Kidney capillary endothelial cell (primary cell): ENCODE measurements at regions not wholly inside any gene's neighbourhood (a gene's known extent, or its start where the extent isn't known, plus 50 kb on each side); places are given as distances from the start of the nearest gene placed in this dataset.
"Not testable (repeated sequence)": the region's sequence is repeated elsewhere in the genome, so short reads cannot be mapped to it uniquely, and the experiment has no call there.

Experiments
- DNase-seq: peaks from one replicate; pipeline ENCODE4 v3.0.0-alpha.2; 2018; ENCODE audit warnings: low spot score

DNA sequence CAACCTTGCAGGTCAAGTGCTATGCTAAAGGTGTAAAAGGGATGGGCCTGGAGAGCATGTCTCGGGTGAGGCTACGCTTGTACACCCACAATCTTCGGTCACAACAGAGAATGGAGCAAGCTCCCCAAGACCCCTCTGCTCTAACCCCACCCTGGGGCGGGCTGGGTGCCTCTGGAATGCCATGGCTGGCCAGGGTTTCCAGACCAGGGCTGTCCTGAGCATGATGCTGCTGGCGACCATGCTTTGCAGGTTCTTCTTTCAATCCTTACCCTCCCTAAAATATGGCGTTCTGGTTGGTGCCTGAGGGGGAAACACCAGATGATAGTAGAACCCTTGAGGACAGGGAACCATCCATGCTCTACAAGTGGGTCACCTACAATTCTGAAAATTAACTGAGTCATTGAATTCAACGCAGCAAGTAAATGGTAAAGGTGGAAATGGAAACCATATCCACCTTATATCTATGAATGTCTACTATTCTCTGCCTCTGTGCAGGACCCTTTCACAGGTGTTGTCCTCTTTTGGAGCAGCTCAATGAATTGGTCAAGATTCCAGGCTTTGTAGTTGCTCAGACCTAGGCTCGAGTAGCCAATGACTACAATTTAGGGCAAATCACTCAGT, 111.6 kb upstream of the EGLN3 start:
- no peak for DNase-seq

DNA sequence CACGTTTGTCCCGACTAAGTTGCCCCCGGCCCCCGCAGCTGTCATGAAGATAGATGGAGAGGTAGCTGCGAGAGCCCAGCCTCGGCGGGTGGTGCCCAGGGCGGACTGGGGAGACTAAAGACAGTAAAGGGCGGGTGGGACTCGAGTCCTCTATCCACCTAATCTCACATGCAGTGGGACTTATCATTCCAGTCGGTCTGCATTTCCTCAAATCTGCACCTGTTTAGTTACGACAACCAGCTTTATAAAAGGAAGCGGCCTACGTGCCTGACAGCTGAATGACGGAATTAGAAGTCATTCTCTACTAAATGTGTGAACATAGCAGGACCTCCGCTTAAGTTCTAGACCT, 109.8 kb upstream of the EGLN3 start:
- no peak for DNase-seq

DNA sequence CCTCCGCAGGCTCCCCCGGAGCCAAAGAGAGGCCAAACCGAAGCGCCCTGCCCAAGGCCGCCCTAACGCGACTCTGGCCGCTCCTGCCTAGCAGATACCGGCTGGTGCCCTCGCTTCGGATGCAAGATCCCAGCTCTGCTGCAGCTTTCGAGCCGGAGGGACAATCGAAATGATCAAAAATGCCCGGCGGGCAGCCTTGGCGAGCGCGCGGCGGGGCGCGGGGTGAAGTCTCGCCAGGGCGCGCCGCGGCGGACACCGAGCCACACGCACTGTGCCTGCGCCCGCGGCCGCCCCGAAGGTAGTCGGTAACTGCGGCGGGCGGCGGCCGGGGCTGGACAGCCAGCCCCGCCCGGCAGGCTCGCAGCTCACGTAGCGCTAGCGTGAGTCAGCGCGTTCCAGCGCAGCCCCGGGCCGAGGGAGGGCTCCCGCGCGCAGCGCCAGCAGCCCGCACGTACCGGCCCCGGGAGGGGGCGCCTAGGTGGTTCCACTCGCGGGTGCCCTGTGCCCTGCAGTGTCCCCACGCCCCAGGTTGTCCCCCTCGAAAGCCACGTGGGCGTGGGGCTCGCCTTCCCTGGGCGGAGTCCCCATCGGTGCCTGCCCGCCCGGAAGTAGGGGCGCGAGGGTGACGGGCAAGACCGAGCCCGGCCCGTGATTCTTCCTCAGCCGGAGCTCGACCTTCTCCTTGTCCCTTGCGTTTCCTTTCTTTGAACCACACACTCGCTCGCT, 109.2 kb upstream of the EGLN3 start:
- peak; percentile 63 for DNase-seq

DNA sequence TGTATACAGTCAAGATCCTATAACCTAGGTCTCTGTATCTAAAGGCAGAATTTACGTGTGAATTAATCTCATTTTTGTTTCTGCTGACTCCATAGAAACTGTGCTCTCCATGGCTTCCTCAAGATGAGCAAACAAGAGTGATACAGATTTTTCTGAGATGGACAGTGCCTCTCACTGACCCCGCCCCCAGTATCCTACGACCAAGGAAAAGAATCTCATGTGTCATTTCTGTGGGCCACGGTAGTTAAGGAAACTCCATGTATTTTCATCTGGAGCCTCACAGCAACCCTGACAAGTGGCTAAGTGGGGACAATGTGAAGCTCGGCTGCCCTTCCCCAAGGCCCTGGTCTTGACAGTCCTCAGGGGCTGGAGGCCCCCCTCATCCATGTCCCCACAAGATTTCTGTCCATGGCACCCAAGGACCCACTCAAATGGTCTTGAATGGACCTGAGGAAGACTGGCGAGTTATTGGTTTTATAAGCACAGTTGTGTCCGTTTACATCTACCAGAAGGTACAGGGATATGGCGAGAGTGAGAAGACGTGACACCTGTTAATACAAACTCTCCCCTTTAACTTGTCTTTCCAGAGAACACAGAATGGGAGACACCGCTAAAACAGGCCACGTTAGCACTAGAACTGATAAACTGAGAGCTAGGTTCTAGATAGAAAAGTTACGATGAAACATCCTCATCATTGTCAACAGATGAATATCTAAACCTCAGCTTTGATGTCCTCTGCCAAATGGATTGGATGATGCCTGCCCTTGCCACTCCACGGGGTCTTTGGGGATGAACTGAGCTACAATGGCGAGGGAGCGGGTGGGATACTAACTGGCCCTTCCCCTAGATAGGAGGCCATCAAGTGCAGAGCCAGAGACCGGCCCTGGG, 108.4 kb upstream of the EGLN3 start:
- no peak for DNase-seq

DNA sequence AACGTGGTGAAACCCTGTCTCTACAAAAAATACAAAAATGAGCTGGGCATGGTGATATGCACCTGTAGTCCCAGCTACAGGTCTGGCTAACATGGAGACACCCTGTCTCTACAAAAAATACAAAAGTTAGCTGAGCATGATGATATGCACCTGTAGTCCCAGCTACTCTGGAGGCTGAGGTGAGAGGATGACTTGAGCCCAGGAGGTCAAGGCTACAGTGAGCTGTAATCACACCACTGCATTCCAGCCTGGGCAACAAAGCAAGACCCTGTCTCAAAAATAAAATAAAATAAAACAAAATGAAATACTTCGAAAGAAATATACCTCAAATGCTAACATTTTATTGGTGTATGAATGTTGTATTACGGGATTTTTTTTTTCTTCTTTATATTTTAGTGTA, 107.6 kb upstream of the EGLN3 start:
- DNase-seq = no peak

DNA sequence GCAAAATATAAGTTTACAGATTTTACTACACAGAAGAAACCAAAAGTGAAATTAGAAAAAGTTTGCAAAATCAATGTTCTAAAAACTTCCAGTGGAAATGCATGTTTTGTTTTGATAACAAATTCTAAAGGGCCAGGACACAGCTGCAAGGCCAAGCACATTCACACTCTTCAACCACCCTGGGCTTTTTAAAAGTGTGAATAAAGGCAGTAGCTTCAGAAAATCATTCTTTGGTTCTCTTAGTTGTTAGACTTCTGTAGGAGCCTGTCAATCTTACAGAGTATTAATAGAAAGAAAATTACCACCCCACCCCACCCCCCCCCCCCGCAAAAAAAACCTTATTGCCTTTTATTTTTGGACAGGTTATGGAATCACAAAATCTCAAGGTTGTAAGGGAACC, 105.2 kb upstream of the EGLN3 start:
- DNase-seq = no peak

DNA sequence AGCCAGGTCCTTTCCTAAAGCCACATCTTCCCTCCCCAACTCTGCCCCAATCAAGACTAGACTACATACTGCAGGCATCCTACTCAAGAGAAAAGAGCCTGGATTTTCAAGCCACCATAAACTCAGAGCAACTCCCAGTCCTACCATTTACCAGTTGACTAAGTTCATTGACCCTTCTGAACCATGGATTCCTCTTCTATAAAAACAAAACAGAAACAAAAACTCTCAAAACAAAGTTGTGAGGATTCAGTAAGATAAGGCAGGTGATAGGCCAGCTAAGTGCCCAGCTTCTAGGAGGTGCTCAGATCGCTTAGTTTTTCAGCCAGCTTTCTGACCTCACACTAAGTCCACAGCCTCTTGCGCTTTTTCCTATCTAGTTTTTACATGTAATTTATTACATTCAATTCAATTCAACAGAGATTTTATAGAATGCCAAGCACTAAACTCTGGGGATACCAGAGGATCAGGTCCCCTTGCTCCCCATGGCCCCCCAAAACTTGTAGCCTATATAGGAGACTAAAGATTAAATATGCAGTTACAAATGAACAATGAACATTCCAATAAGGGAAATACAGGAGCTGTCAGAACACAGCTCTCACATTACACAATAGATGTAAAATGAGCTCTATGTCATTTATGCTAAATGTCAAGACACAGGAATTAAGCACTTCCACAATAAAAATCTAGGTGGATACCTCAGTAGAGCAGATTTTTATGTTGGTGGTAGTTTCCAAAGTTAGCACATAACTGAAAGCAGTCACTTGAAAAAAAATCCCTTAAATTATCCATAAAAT, 104.5 kb upstream of the EGLN3 start:
- DNase-seq = no peak

DNA sequence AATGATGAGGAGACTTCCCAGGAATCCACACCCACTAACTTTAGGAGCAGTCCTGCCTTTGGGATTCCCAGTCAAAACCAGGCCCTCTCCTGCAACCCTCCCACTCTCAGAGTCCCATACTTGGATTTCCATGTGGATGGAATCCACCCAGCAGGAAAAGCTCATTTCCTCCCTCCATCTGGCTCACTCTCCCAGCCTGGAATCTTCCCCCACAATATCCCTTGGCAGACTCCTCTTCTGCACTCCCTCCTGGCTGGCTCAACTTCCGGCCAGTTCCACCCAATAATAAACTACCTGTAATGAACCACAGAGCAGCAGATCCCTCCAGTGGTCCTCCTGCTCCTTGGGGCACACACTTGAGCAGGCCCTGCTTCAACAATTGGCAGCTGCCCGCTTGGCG, 102.8 kb upstream of the EGLN3 start:
- peak; percentile 53 for DNase-seq

DNA sequence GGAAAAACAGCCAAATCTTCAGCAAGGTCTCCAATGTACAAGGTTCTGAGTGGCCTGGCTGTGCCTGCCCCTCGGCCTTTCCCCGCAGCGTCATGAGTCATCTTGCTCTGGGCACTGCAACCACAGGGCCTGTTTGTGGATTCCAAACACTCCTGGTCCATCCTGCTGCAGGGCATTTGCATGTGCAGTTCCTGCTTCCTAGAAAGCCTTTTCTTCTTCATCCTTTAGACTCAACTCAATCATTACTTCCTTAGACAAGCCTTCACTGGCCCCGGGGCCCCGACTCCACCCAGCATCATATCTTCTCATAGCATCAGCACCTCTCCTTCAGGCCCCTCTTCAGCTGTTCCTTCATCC, 101.8 kb upstream of the EGLN3 start:
- DNase-seq = no peak

DNA sequence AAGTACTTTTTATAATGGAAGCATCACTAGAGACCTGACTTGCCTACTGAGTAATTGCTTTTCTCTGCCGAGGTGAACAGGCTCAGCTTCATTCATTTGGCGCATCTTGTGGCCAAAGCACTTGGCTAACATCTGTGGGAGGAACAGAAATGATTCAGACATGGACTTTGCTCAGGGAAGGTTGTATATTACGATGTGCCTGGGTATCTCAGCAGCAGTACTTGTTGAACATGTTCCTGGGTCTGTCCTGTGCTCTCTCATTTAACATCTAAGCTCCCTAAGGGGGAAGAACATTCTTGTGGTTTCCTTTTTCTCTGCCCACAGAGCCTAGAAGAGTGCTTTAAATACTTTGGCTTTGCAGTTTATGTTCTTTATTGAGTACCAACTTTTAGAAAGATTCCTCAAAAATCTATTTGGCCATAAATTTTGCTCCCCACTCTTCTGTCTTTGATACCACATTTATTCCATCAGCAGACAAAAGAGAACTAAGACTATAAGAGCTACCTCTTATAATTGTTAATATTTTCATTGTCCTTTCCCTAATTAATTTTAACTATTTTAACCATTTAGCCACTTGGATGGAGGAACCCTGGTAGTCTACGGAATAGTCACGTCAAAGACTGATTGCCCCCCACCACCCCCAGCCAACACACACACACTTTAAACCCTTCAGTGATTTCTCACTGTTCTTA, 101.2 kb upstream of the EGLN3 start:
- DNase-seq = no peak

DNA sequence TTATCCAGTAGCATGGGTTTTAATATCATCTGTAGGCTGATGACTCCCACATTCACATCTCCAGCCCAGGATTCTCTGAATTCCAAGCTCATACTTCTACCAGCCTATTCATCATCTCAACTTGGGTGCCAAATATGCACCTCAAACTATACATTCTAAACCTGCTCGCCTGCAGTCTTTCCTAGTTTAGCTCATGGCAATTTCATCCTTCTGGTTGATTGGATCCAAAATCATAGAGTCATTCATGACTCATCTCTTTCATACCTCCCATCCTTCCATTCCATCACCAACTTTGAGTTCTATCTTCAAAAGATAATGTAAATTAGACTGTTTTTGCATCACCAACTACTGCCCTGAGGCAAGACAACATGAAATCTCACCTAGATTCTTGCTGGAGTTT, 99.7 kb upstream of the EGLN3 start:
- no peak for DNase-seq

DNA sequence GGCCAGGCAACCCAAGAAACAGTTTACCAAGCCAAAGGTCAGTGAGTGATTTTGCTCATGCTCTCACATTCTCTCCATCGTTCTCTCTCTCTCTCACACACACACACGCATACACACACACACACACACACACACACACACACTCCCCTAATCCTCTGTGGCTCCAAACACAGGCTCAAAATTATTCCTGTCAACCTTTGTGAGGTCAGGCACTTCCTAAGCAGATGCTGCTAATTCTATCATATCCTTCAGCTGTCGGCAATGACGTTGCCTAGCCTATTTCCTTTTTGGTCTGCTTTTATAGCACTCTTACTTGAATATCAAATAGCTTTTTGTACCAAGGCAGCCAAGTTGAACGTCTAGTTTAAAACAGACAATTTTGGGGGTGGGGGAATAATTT, 98.9 kb upstream of the EGLN3 start:
- DNase-seq = no peak

DNA sequence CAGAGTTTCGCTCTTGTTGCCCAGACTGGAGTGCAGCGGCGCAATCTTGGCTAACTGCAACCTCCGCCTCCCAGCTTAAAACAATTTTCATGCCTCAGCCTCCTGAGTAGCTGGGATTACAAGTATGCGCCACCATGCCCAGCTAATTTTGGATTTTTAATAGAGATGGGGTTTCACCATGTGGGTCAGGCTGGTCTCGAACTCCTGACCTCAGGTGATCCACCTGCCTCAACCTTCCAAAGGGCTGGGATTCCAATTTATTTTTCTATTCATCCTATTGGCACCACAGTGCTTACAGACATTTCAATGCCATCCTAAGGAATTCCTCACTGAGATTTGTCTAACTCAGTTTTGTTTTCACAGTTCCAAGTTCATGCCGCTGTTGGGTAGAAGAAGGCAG, 98.3 kb upstream of the EGLN3 start:
- DNase-seq = not testable (repeated sequence)

DNA sequence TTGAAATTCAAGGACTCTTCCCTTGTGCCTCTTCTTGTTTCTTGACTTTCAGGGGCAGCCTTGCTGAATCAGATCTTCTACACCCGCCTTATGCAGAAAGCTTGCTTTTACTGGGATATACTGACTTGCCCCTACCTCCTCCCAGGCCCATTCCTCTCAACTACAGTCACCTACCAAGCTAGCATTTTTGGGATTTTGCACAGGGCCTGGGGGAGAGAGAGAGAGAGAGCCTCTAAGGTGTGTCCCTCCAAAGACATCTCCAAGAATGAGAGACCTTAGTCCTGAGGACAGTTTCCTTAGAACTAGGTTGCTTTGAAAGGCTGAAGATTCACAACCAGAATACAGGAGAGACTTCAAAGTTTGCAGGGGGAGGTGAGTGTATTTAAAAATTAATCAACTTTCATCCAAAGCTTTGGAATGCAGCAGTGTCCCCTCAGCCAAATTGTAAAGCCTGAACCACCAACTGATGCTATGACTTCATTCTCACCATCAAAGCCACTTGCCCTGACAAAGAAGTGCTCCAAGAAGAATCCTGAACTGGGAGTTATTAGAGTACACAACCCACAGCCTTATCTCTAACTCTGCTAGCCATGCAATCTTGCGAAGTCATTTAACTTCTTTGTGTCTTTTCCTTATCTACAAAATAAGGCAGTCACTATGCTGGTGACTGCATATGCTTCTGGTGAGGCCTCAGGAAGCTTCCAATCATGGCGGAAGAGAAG, 96.1 kb upstream of the EGLN3 start:
- no peak for DNase-seq

DNA sequence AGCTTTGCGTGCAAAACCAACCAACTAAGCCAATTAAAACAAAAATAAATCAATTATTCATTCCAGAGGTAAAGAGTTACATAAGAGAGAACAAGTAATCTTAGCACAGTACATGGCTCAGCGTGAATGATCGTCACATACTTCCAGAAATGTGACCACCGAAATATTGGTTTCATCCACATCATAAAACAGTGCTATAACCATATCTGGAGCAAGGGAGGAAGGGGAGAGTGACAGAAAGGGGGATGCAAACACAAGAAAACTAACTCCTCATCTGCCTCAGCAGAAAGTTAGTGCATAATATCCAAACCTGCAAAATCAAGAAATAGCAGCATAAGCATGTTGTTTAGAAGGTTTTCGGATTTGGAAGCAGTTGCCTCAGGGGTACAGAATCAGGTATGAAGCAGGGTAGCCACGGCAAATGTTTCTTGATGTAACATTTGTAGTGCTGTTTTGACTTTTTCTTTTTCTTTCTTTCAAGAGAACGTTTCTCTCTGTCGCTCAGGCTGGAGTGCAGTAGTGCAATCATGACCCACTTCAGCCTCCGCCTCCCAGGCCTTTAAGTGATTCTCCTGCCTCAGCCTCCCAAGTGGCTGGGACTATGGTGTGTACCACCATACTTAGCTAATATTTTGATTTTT, 93.9 kb upstream of the EGLN3 start:
- DNase-seq = no peak

DNA sequence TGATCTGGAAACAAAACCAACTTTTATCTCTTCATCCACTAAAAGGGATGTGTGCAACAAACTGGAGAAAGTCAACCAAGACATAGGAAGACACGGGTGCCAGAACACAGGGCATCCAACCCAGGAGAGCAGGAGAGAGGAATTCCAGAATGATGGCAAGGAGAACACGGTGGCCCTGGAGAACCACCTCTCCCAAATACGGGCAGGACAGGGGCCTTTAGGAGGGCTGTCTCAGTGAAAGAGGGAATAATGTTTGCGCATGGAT, 93.4 kb upstream of the EGLN3 start:
- no peak for DNase-seq

DNA sequence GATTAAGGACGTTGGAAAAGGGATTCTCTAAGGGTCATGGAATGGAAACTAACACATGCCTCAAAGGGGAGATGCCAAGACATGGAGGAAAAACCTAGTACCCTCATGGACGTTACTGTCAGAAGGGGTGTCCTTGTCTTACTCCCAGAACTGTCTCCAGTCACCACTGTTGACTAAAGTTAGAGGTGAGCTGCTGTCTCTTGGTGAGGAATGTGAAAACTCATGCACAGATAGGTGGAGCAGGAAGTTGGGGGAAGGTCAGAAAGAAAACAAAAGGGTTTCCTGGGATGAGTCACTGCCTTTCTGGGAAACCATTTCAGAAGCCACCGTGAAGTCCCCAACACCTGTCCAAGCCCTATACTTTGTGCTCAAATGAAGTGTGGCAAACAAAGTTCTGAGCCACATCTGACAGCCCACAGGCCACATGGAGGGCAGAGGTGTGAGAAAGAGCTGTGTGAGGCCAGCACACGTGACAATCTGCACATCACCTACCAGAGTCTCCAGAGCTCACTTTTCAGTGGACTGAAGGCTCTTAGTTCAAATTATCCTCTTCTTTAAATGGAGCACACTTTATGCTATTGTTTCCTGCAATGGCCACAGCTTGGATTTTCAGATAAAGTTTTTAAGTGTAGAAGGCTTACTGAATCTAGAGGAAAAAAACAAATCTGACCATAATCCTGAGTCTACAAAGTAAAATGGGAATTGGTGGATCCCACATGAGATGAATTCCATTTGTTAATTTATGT, 92.9 kb upstream of the EGLN3 start:
- peak; percentile 31 for DNase-seq

DNA sequence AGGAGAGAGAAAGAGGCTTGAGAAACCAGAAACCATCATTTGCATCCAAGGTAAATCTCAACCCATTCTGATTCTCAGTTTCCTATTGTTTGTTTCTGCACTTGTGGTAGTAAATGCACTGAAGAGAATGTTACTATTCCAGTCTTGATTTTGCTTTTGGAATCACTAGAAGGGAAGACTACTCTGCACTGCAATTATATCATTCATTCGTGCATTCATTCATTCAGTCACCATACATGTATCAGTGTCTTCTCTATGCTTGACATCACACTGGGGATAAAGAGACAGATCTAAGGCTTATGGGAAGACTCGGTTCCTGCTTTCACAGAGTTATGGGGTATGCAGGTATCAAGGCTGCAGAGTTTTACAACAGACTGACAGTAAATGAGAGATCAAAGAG, 90.3 kb upstream of the EGLN3 start:
- no peak for DNase-seq

DNA sequence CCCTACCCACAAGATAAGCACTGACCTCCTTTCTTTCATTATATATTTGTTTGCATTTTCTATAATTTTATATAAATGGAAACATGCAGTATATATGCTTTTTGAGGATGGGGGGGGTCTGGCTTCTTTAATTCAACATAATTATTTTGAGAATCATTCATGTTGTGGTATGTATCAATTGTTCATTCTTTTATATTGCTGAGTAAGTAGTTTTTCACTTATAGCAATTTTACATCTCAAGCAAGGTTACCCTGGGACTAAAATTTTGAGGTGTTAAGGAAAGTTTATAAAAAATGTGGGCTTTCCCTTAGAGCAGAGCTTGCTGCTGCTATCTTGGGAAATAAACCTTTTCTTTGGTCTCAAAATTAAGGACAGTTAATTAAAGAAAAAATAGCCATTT, 89.9 kb upstream of the EGLN3 start:
- no peak for DNase-seq

DNA sequence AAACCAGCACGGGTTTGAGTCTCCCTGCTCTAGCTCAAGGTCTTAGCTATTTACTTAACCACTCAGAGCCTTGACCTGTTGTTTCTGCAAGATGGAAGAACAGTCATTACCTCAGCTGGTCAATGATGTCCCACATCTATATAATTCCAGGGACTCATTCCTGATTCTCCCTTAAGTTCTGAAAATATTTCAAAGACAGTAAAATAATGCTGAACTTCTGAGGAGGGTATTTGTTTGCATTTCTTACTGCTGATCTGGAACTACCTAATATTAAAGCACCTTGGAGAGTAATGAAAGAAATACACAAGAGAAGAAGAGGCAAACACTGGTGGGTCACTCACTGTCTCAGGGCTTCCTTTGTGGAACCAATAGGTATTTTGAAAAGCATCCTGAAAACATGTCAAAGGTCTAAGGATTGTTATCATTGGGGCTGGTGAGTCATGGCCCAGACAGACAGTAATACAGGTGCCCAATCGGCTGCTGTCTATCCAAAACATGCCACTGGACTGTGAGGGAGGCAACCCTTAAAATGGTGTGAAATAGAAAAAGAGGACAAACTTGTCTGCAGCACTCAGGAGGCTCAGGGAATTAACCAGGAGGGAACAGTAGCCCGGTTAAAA, 88.7 kb upstream of the EGLN3 start:
- no peak for DNase-seq
